Trophoblast cell (in vitro differentiated cells and primary cell): ENCODE measurements at regions not wholly inside any gene's neighbourhood (a gene's known extent, or its start where the extent isn't known, plus 50 kb on each side); places are given as distances from the start of the nearest gene placed in this dataset.

Experiments used
- DNase-seq, 2 donors: peaks; one replicate each; pipeline ENCODE4 v3.0.0-alpha.2; 2016
- H2AFZ ChIP-seq: 2 replicates; pipeline ENCODE4 v1.6.1; 2013; ENCODE audit warnings: low read length, moderate library complexity, mild to moderate bottlenecking; ENCODE audit not compliant: insufficient read depth, poor library complexity
- H2AK5ac ChIP-seq: 2 replicates; pipeline ENCODE4 v1.6.1; 2013; ENCODE audit warnings: mild to moderate bottlenecking, low read length
- H2BK120ac ChIP-seq: 2 replicates; pipeline ENCODE4 v1.6.1; 2013; ENCODE audit warnings: low read length, mild to moderate bottlenecking, moderate library complexity; ENCODE audit not compliant: insufficient read depth, poor library complexity
- H2BK12ac ChIP-seq: 2 replicates; pipeline ENCODE4 v1.6.1; 2013; ENCODE audit warnings: mild to moderate bottlenecking, low read length, moderate library complexity
- H2BK5ac ChIP-seq: 2 replicates; pipeline ENCODE4 v1.6.1; 2013; ENCODE audit warnings: low read length, low read depth, moderate library complexity, mild to moderate bottlenecking; ENCODE audit not compliant: poor library complexity
- H3K14ac ChIP-seq: 2 replicates; pipeline ENCODE4 v1.6.1; 2013; ENCODE audit warnings: mild to moderate bottlenecking, low read length
- H3K18ac ChIP-seq: 2 replicates; pipeline ENCODE4 v1.6.1; 2013; ENCODE audit warnings: mild to moderate bottlenecking, low read length
- H3K23ac ChIP-seq: 2 replicates; pipeline ENCODE4 v1.6.1; 2013; ENCODE audit warnings: low read length
- H3K27ac ChIP-seq: 2 replicates; pipeline ENCODE4 v1.5.1; 2013; ENCODE audit warnings: low read depth, mild to moderate bottlenecking, inconsistent platforms, low read length, moderate library complexity
- H3K27me3 ChIP-seq: 2 replicates; pipeline ENCODE4 v1.6.1; 2013; ENCODE audit warnings: inconsistent platforms, mild to moderate bottlenecking, low read length, moderate library complexity; ENCODE audit not compliant: insufficient read depth
- H3K36me3 ChIP-seq, 2 experiments: 1 replicate in 1 of 2; 2 replicates in 1 of 2; pipeline ENCODE4 v1.6.1; 2013; ENCODE audit warnings: low read length in 2 of 2, mild to moderate bottlenecking in 2 of 2, moderate library complexity in 1 of 2; ENCODE audit not compliant: insufficient read depth in 2 of 2, control insufficient read depth in 1 of 2
- H3K4ac ChIP-seq: 2 replicates; pipeline ENCODE4 v1.6.1; 2013; ENCODE audit warnings: low read depth, mild to moderate bottlenecking, low read length, moderate library complexity
- H3K4me1 ChIP-seq, 2 experiments: 1 replicate in 1 of 2; 2 replicates in 1 of 2; pipeline ENCODE4 v1.6.1; 2013; ENCODE audit warnings: low read length in 2 of 2, mild to moderate bottlenecking in 2 of 2, moderate library complexity in 1 of 2; ENCODE audit not compliant: insufficient read depth in 2 of 2, control insufficient read depth in 1 of 2
- H3K4me2 ChIP-seq: 2 replicates; pipeline ENCODE4 v1.6.1; 2013; ENCODE audit warnings: inconsistent platforms, mild to moderate bottlenecking, low read length, moderate library complexity
- H3K4me3 ChIP-seq: 2 replicates; pipeline ENCODE4 v1.5.1; 2013; ENCODE audit warnings: mild to moderate bottlenecking, low read depth, low read length, inconsistent platforms
- H3K79me1 ChIP-seq: one replicate; pipeline ENCODE4 v1.6.1; 2013; ENCODE audit warnings: low read length
- H3K79me2 ChIP-seq: 2 replicates; pipeline ENCODE4 v1.6.1; 2013; ENCODE audit warnings: low read length, mild to moderate bottlenecking; ENCODE audit not compliant: control insufficient read depth, insufficient read depth, poor library complexity
- H3K9ac ChIP-seq: 2 replicates; pipeline ENCODE4 v1.6.1; 2013; ENCODE audit warnings: mild to moderate bottlenecking, low read length
- H3K9me3 ChIP-seq: 2 replicates; pipeline ENCODE4 v1.6.1; 2013; ENCODE audit warnings: low read depth, mild to moderate bottlenecking, control low read depth, inconsistent platforms, low read length; ENCODE audit not compliant: insufficient read depth
- H4K12ac ChIP-seq: 2 replicates; pipeline ENCODE4 v1.6.1; 2013; ENCODE audit warnings: low read depth, mild to moderate bottlenecking, low read length, moderate library complexity
- H4K8ac ChIP-seq: 2 replicates; pipeline ENCODE4 v1.6.1; 2013; ENCODE audit warnings: low read depth, mild to moderate bottlenecking, low read length, moderate library complexity
- H4K91ac ChIP-seq: one replicate; pipeline ENCODE4 v1.6.1; 2013; ENCODE audit warnings: low read depth, mild to moderate bottlenecking, low read length, moderate library complexity
- WGBS: extraction: QIAGEN DNeasy Blood & Tissue Kit; methylation state at CpG from one replicate; pipeline ENCODE4 v1.1.7; 2013; ENCODE audit warnings: missing lambda C conversion rate; ENCODE audit not compliant: insufficient read length, insufficient coverage; ENCODE audit errors: extremely low coverage; 5-methylcytosine and 5-hydroxymethylcytosine counted together

GRCh38 chr3:181300033-181300432 is 310.5 kb upstream of the DNAJC19 start:
- no peak overlapping the region for H2BK5ac ChIP-seq
- no peak overlapping the region for H2BK12ac ChIP-seq
- H2BK120ac ChIP-seq, result no peak overlapping the region
- no peaks in the 10 kb centered on the region for H3K79me1 ChIP-seq
- WGBS, result 100% methylated on average over 1 of the region's 2 CpGs
- no peaks in the 10 kb centered on the region for H3K27me3 ChIP-seq
- H3K14ac ChIP-seq, result no peak overlapping the region
- H3K23ac ChIP-seq, result no peak overlapping the region
- no peak overlapping the region for H3K4me2 ChIP-seq
- H3K79me2 ChIP-seq, result no peaks in the 10 kb centered on the region
- H3K18ac ChIP-seq, result no peak overlapping the region
- no peak overlapping the region for H4K12ac ChIP-seq
- H4K8ac ChIP-seq, result no peak overlapping the region
- H2AFZ ChIP-seq, result no peak overlapping the region
- no peak for DNase-seq
- no peak overlapping the region for H3K9ac ChIP-seq
- no peak overlapping the region for H3K4ac ChIP-seq
- H3K9me3 ChIP-seq, result no peaks in the 10 kb centered on the region
- H4K91ac ChIP-seq, result no peak overlapping the region
- H2AK5ac ChIP-seq, result no peak overlapping the region
- H3K4me3 ChIP-seq, result no peak overlapping the region
- no peaks in the 10 kb centered on the region for H3K36me3 ChIP-seq
- H3K4me1 ChIP-seq, result no peaks in the 10 kb centered on the region
- no peak overlapping the region for H3K27ac ChIP-seq

GRCh38 chr3:181298421-181298820 is 308.9 kb upstream of the DNAJC19 start:
- Histone ChIP-seq H3K27ac (no peak overlapping the region), H3K4me1 (no peaks in the 10 kb centered on the region), H3K27me3 (no peaks in the 10 kb centered on the region), H3K79me1 (no peaks in the 10 kb centered on the region), H3K4me3 (no peak overlapping the region), H3K79me2 (no peaks in the 10 kb centered on the region), H2AK5ac (no peak overlapping the region), H3K4ac (no peak overlapping the region), H2BK12ac (no peak overlapping the region), H4K91ac (no peak overlapping the region), H3K4me2 (no peak overlapping the region), H3K14ac (no peak overlapping the region), H2BK5ac (no peak overlapping the region), H2AFZ (no peak overlapping the region), H2BK120ac (no peak overlapping the region), H3K23ac (no peak overlapping the region), H4K12ac (no peak overlapping the region), H3K9me3 (no peaks in the 10 kb centered on the region), H4K8ac (no peak overlapping the region), H3K18ac (no peak overlapping the region), H3K36me3 (no peaks in the 10 kb centered on the region), H3K9ac (no peak overlapping the region)
- WGBS, result no CpG with 5 or more reads among the region's 3 CpGs
- DNase-seq, result no peak

- H3K27me3 ChIP-seq, result no peaks in the 10 kb centered on the region
- no peaks in the 10 kb centered on the region for H3K79me2 ChIP-seq
- H3K4me2 ChIP-seq, result no peak overlapping the region
- H4K12ac ChIP-seq, result no peak overlapping the region
- no peaks in the 10 kb centered on the region for H3K79me1 ChIP-seq
- H3K9me3 ChIP-seq, result no peaks in the 10 kb centered on the region
- no peaks in the 10 kb centered on the region for H3K36me3 ChIP-seq
- WGBS, result no CpG with 5 or more reads among the region's 1 CpG
- no peak overlapping the region for H3K9ac ChIP-seq
- no peak overlapping the region for H2AFZ ChIP-seq
- no peak overlapping the region for H3K23ac ChIP-seq
- no peaks in the 10 kb centered on the region for H3K4me1 ChIP-seq
- H3K18ac ChIP-seq, result no peak overlapping the region
- H3K14ac ChIP-seq, result no peak overlapping the region
- H3K27ac ChIP-seq, result no peak overlapping the region
- no peak overlapping the region for H3K4me3 ChIP-seq
- H2BK120ac ChIP-seq, result no peak overlapping the region
- no peak overlapping the region for H2BK12ac ChIP-seq
- H2AK5ac ChIP-seq, result no peak overlapping the region
- no peak for DNase-seq
- H4K8ac ChIP-seq, result no peak overlapping the region
- H4K91ac ChIP-seq, result no peak overlapping the region
- H3K4ac ChIP-seq, result no peak overlapping the region
- H2BK5ac ChIP-seq, result no peak overlapping the region
Observed at GRCh38 chr3:181292984-181293383, 303.4 kb upstream of the DNAJC19 start.

GRCh38 chr3:181290941-181291340 is 301.4 kb upstream of the DNAJC19 start:
- DNase-seq, result no peak
- Histone ChIP-seq H2AFZ (no peak overlapping the region), H2BK5ac (no peak overlapping the region), H4K8ac (no peak overlapping the region), H4K12ac (no peak overlapping the region), H4K91ac (no peak overlapping the region), H3K79me2 (no peaks in the 10 kb centered on the region), H3K79me1 (no peaks in the 10 kb centered on the region), H3K9me3 (no peaks in the 10 kb centered on the region), H3K27ac (no peak overlapping the region), H3K36me3 (no peaks in the 10 kb centered on the region), H3K27me3 (no peaks in the 10 kb centered on the region), H2BK120ac (no peak overlapping the region), H2BK12ac (no peak overlapping the region), H3K4ac (no peak overlapping the region), H2AK5ac (no peak overlapping the region), H3K4me2 (no peak overlapping the region), H3K9ac (no peak overlapping the region), H3K4me3 (no peak overlapping the region), H3K23ac (no peak overlapping the region), H3K18ac (no peak overlapping the region), H3K14ac (no peak overlapping the region), H3K4me1 (no peaks in the 10 kb centered on the region)
- WGBS, result no CpG with 5 or more reads among the region's 3 CpGs
